HCT116 (cell line): ENCODE measurements at regions not wholly inside any gene's neighbourhood (a gene's known extent, or its start where the extent isn't known, plus 50 kb on each side); places are given as distances from the start of the nearest gene placed in this dataset.

ENCODE experiments used
- ATAC-seq: fragments of 200-7000 bp; cut with Tn5 transposase; 2 replicates; pipeline ENCODE4 v1.9.1; 2020; ENCODE audit warnings: mild to moderate bottlenecking, moderate library complexity
- BruUV-seq: library from RNA; stranded (reverse); fragments of 400-500 nt; replicated peaks from 2 replicates; lab custom pipeline; 2021; lab: Mats Ljungman, UMichigan
- CTCF ChIA-PET: fragments of 300-600 bp; sonication (Branson Sonifier 250); formaldehyde crosslinking; loops from one replicate; lab custom pipeline; 2021; ENCODE audit warnings: antibody characterized with exemption; lab: Charles Lee
- POLR2A ChIA-PET: fragments of 300-600, 350-600 bp; sonication (Branson Sonifier 250); formaldehyde crosslinking; loops from one replicate; lab custom pipeline; 2021; ENCODE audit warnings: antibody characterized with exemption; lab: Charles Lee
- RAD21 ChIA-PET, 2 experiments: fragments of 300-600 bp; sonication (Branson Sonifier 250); formaldehyde crosslinking; loops; one replicate each; lab custom pipeline; 2023; ENCODE audit warnings: low total read pairs in 2 of 2; ENCODE audit not compliant: uncharacterized antibody in 2 of 2, unreplicated experiment in 2 of 2, low non-redundant PET in 1 of 2; lab: Charles Lee
- DNase-seq: peaks from one replicate; pipeline ENCODE4 v3.0.0-alpha.2; 2010; ENCODE audit warnings: low read depth, low spot score
- H2AFZ ChIP-seq: fragments of 200-600 bp; shearing (Covaris generic), sonication (generic); 2 replicates; pipeline ENCODE4 v1.6.1; 2017; ENCODE audit warnings: low read depth, mixed run types, mixed read lengths, antibody characterized with exemption, low read length; ENCODE audit not compliant: poor library complexity, severe bottlenecking
- H3K27ac ChIP-seq: 2 replicates; pipeline ENCODE4 v1.5.1; 2012; ENCODE audit warnings: low read depth, low read length
- H3K27me3 ChIP-seq: fragments of 200-600 bp; sonication (generic); 2 replicates; pipeline ENCODE4 v1.6.1; 2016; ENCODE audit warnings: mixed run types, low read length, mixed read lengths; ENCODE audit not compliant: insufficient read depth
- H3K36me3 ChIP-seq, 2 experiments: fragments of 200-500 bp in 1 of 2; fragments of 200-600 bp in 1 of 2; sonication (Bioruptor generic) in 1 of 2; sonication (generic) in 1 of 2; 2 replicates each; pipeline versions ENCODE4 v1.5.1 to v1.6.1; 2014 to 2016; ENCODE audit warnings: low read length in 2 of 2, inconsistent platforms in 1 of 2, mixed read lengths in 1 of 2, mixed run types in 1 of 2; ENCODE audit not compliant: insufficient read depth in 2 of 2, control insufficient read depth in 1 of 2
- H3K4me1 ChIP-seq, 2 experiments: fragments of 200-600 bp in 1 of 2; sonication (generic) in 1 of 2; 2 replicates each; pipeline versions ENCODE4 v1.5.1 to v1.6.1; 2012 to 2017; ENCODE audit warnings: low read length in 2 of 2, inconsistent platforms in 1 of 2, mild to moderate bottlenecking in 1 of 2, mixed read lengths in 1 of 2, mixed run types in 1 of 2, moderate library complexity in 1 of 2; ENCODE audit not compliant: insufficient read depth in 2 of 2, control insufficient read depth in 1 of 2
- H3K4me2 ChIP-seq: fragments of 200-600 bp; sonication (generic); 2 replicates; pipeline ENCODE4 v1.6.1; 2017; ENCODE audit warnings: mixed run types, low read length, mixed read lengths
- H3K4me3 ChIP-seq, 2 experiments: fragments of 200-600 bp in 1 of 2; sonication (generic) in 1 of 2; replicated peaks in 1 of 2; 2 replicates each; pipeline ENCODE4 v1.5.1; 2011 to 2016; ENCODE audit warnings: low read length in 2 of 2, control low read depth in 1 of 2, low read depth in 1 of 2, mild to moderate bottlenecking in 1 of 2, mixed read lengths in 1 of 2, mixed run types in 1 of 2
- H3K79me2 ChIP-seq: fragments of 200-600 bp; sonication (generic); 2 replicates; pipeline ENCODE4 v1.6.1; 2017; ENCODE audit warnings: mild to moderate bottlenecking, mixed run types, low read length, moderate library complexity, mixed read lengths; ENCODE audit not compliant: insufficient read depth
- H3K9ac ChIP-seq: fragments of 200-600 bp; sonication (generic); 2 replicates; pipeline ENCODE4 v1.6.1; 2016; ENCODE audit warnings: low read length, mixed read lengths
- H3K9me2 ChIP-seq: fragments of 200-600 bp; sonication (generic), shearing (Covaris generic); 2 replicates; pipeline ENCODE4 v1.6.1; 2017; ENCODE audit warnings: mixed run types, mild to moderate bottlenecking, moderate library complexity; ENCODE audit not compliant: insufficient read depth
- H3K9me3 ChIP-seq, 2 experiments: fragments of 200-500 bp in 1 of 2; fragments of 200-600 bp in 1 of 2; sonication (Bioruptor generic) in 1 of 2; sonication (generic) in 1 of 2; 2 replicates each; pipeline ENCODE4 v1.6.1; 2014 to 2017; ENCODE audit warnings: low read length in 2 of 2, mixed read lengths in 2 of 2, inconsistent platforms in 1 of 2, low read depth in 1 of 2, mild to moderate bottlenecking in 1 of 2, mixed run types in 1 of 2, moderate library complexity in 1 of 2; ENCODE audit not compliant: control insufficient read depth in 1 of 2, insufficient read depth in 1 of 2
- H4K20me1 ChIP-seq: fragments of 200-600 bp; sonication (generic), shearing (Covaris generic); 2 replicates; pipeline ENCODE4 v1.6.1; 2017; ENCODE audit warnings: mixed run types, mild to moderate bottlenecking, moderate library complexity; ENCODE audit not compliant: insufficient read depth
- CBX3 ChIP-seq: IDR thresholded peaks from 2 replicates; pipeline ENCODE4 v1.6.1; 2012; ENCODE audit warnings: low read depth
- CTCF ChIP-seq, 3 experiments: fragments of 200-600 bp in 1 of 3; sonication (generic) in 1 of 3; IDR thresholded peaks in 2 of 3; conservative IDR thresholded peaks in 1 of 3; 2 replicates each; pipeline ENCODE4 v1.5.1; 2012 to 2017; ENCODE audit warnings: low read depth in 2 of 3, low read length in 2 of 3, antibody characterized with exemption in 1 of 3, borderline replicate concordance in 1 of 3, control low read depth in 1 of 3, mild to moderate bottlenecking in 1 of 3, mixed read lengths in 1 of 3, mixed run types in 1 of 3, moderate library complexity in 1 of 3; ENCODE audit not compliant: insufficient read depth in 1 of 3
- EGR1 ChIP-seq: IDR thresholded peaks from 2 replicates; pipeline ENCODE4 v1.6.1; 2012; ENCODE audit warnings: low read depth
- ELF1 ChIP-seq: IDR thresholded peaks from 2 replicates; pipeline ENCODE4 v1.6.1; 2012; ENCODE audit warnings: low read depth, borderline replicate concordance
- EZH2phosphoT487 ChIP-seq: fragments of 200-600 bp; IDR thresholded peaks from 2 replicates; pipeline ENCODE4 v1.6.1; 2018; ENCODE audit warnings: antibody characterized with exemption, borderline replicate concordance
- MAX ChIP-seq: IDR thresholded peaks from 2 replicates; pipeline ENCODE4 v1.6.1; 2012
- POLR2A ChIP-seq: IDR thresholded peaks from 2 replicates; pipeline ENCODE4 v1.7.0; 2011; ENCODE audit warnings: borderline replicate concordance; ENCODE audit not compliant: insufficient read depth, insufficient read length; ENCODE audit errors: extremely low read depth
- POLR2AphosphoS5 ChIP-seq: IDR thresholded peaks from 2 replicates; pipeline ENCODE4 v1.6.1; 2011; ENCODE audit warnings: mild to moderate bottlenecking, low read depth, low read length, moderate library complexity
- SP1 ChIP-seq: IDR thresholded peaks from 2 replicates; pipeline ENCODE4 v1.6.1; 2012; ENCODE audit warnings: low read depth
- TCF7L2 ChIP-seq: IDR thresholded peaks from 2 replicates; pipeline ENCODE4 v1.7.0; 2011; ENCODE audit warnings: borderline replicate concordance, inconsistent platforms; ENCODE audit not compliant: insufficient read depth, insufficient read length; ENCODE audit errors: extremely low read depth
- YY1 ChIP-seq: IDR thresholded peaks from 2 replicates; pipeline ENCODE4 v1.6.1; 2011; ENCODE audit warnings: low read length, low read depth, moderate library complexity, mild to moderate bottlenecking; ENCODE audit not compliant: insufficient replicate concordance; ENCODE audit errors: extremely low read depth
- ZFX ChIP-seq: fragments of 450-650 bp; IDR thresholded peaks from 2 replicates; pipeline ENCODE4 v1.6.1; 2017
- ZNF274 ChIP-seq: fragments of 200-500 bp; sonication (Bioruptor generic); IDR thresholded peaks from 2 replicates; pipeline ENCODE4 v1.6.1; 2014; ENCODE audit warnings: mild to moderate bottlenecking, low read depth, low read length, inconsistent platforms
- intact Hi-C: fragments of 100-400 bp; cut with micrococcal nuclease; formaldehyde crosslinking; loops from 2 replicates; pipeline ENCODE4 v1.10.0; 2022
- TF ChIP-seq, protein P1 (sequence below): IDR thresholded peaks from 2 replicates; pipeline ENCODE4 v1.6.1; 2011; ENCODE audit warnings: mild to moderate bottlenecking, low read length, moderate library complexity; ENCODE audit not compliant: insufficient replicate concordance; ENCODE audit errors: extremely low read depth
- TF ChIP-seq, protein P2 (sequence below): IDR thresholded peaks from 2 replicates; pipeline ENCODE4 v1.6.1; 2012; ENCODE audit warnings: low read depth
- TF ChIP-seq, protein P3 (sequence below): IDR thresholded peaks from 2 replicates; pipeline ENCODE4 v1.6.1; 2012

DNA sequence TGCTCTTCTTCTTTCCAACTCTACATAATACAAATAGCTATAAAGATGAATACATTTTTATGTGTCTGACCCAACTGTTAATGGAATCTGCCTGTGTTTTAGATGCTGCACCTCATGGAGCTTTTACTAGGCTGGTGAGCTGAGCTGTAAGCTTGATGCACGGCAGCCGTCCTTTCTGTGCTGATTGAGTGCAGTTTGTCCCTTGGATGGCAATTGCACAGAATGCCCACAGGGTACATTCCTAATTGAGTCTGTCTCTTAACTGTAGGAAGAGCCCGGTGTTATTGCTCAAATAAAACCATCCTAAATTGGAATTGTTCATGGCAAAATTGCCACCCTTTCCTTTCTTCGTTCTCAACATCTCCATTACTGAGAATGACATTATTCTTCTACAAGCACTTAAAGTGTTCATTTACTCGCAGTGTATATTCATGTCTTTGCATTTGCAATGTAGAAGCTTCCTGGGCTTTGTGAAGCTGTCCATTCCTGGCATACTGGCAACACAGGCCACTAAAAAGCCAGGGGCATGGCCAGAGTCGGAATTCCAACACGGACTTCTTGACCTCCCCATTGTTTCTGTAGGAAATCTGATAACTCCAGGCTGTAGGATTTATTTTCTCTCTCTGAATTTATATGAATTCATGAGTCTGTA is 85.8 kb downstream of the SLC10A2 start:
- H3K27me3 ChIP-seq, result no peaks in the 10 kb centered on the region

More for the DNA sequence above, 85.8 kb downstream of the SLC10A2 start:
- POLR2A ChIA-PET, result no interaction called here
- H3K27ac ChIP-seq, result no peak overlapping the region
- RAD21 ChIA-PET, result no interaction called here
- no peaks in the 10 kb centered on the region for H3K9me3 ChIP-seq
- BruUV-seq, result no TSS peak
- H3K9ac ChIP-seq, result no peak overlapping the region
- no peaks in the 10 kb centered on the region for H3K36me3 ChIP-seq
- H3K4me1 ChIP-seq, result no peaks in the 10 kb centered on the region
- H4K20me1 ChIP-seq, result no peaks in the 10 kb centered on the region
- ATAC-seq (no peak), DNase-seq (no peak)
- H2AFZ ChIP-seq, result no peak overlapping the region
- no peak for TF ChIP-seq SP1
- no peak for TF ChIP-seq YY1
- TF ChIP-seq ZFX, result no peak
- TF ChIP-seq, protein P1, sequence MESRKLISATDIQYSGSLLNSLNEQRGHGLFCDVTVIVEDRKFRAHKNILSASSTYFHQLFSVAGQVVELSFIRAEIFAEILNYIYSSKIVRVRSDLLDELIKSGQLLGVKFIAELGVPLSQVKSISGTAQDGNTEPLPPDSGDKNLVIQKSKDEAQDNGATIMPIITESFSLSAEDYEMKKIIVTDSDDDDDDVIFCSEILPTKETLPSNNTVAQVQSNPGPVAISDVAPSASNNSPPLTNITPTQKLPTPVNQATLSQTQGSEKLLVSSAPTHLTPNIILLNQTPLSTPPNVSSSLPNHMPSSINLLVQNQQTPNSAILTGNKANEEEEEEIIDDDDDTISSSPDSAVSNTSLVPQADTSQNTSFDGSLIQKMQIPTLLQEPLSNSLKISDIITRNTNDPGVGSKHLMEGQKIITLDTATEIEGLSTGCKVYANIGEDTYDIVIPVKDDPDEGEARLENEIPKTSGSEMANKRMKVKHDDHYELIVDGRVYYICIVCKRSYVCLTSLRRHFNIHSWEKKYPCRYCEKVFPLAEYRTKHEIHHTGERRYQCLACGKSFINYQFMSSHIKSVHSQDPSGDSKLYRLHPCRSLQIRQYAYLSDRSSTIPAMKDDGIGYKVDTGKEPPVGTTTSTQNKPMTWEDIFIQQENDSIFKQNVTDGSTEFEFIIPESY, result no peak
- TF ChIP-seq ELF1, result no peak
- no peak for TF ChIP-seq CBX3
- TF ChIP-seq EGR1, result no peak
- TF ChIP-seq MAX, result no peak
- no peak for TF ChIP-seq CTCF (IDR thresholded peaks at IDR 0.05 in 2 of 3, conservative IDR thresholded peaks at IDR 0.05 in 1 of 3; ENCODE audit: borderline replicate concordance in 1 of 3, insufficient read depth in 1 of 3, low read depth in 2 of 3, low read length in 2 of 3)
- TF ChIP-seq, protein P2, sequence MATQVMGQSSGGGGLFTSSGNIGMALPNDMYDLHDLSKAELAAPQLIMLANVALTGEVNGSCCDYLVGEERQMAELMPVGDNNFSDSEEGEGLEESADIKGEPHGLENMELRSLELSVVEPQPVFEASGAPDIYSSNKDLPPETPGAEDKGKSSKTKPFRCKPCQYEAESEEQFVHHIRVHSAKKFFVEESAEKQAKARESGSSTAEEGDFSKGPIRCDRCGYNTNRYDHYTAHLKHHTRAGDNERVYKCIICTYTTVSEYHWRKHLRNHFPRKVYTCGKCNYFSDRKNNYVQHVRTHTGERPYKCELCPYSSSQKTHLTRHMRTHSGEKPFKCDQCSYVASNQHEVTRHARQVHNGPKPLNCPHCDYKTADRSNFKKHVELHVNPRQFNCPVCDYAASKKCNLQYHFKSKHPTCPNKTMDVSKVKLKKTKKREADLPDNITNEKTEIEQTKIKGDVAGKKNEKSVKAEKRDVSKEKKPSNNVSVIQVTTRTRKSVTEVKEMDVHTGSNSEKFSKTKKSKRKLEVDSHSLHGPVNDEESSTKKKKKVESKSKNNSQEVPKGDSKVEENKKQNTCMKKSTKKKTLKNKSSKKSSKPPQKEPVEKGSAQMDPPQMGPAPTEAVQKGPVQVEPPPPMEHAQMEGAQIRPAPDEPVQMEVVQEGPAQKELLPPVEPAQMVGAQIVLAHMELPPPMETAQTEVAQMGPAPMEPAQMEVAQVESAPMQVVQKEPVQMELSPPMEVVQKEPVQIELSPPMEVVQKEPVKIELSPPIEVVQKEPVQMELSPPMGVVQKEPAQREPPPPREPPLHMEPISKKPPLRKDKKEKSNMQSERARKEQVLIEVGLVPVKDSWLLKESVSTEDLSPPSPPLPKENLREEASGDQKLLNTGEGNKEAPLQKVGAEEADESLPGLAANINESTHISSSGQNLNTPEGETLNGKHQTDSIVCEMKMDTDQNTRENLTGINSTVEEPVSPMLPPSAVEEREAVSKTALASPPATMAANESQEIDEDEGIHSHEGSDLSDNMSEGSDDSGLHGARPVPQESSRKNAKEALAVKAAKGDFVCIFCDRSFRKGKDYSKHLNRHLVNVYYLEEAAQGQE, result no peak
- TF ChIP-seq ZNF274, result no peak
- TF ChIP-seq, protein P3, sequence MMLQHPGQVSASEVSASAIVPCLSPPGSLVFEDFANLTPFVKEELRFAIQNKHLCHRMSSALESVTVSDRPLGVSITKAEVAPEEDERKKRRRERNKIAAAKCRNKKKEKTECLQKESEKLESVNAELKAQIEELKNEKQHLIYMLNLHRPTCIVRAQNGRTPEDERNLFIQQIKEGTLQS, result no peak
- TF ChIP-seq POLR2A, result no peak
- no peak for TF ChIP-seq TCF7L2
- TF ChIP-seq EZH2phosphoT487, result no peak
- TF ChIP-seq POLR2AphosphoS5, result no peak
- no peak overlapping the region for H3K4me3 ChIP-seq
- no peaks in the 10 kb centered on the region for H3K9me2 ChIP-seq
- CTCF ChIA-PET, result no interaction called here
- intact Hi-C loops, result no loop called here
- no peak overlapping the region for H3K4me2 ChIP-seq
- no peaks in the 10 kb centered on the region for H3K79me2 ChIP-seq
